ENCODE measurements at regions not wholly inside any gene's neighbourhood (a gene's known extent, or its start where the extent isn't known, plus 50 kb on each side); places are given as distances from the start of the nearest gene placed in this dataset.
A peak's percentile ranks its signal among the peaks of the same experiment; 100 is the strongest.

DNA sequence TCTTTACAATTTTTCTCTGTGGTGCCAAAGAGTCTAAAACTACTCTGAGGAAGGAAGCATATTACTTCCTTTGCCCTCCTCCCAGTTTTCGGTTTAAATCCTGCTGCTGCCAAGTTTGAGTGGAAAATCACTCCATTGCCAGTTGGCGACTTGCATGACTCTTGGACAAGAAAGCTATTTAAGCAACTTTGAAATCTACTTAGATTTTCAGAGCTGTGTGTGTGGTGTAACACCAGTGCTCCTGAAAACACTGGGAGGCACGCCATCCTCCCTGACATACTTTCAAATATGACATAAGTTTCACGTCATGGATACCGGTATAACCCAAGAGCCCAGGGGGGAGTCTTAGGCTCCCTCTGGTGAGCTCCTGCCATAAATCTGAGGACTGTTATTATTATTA, 83.5 kb upstream of the RIOK2 start:
- H3K4me1 Mint-ChIP-seq (ENCODE audit: unreplicated experiment): no peaks in the 10 kb centered on the region
- no peak overlapping the region for H3K4me3 Mint-ChIP-seq (ENCODE audit: unreplicated experiment)
- H3K9me3 Mint-ChIP-seq (ENCODE audit: unreplicated experiment): peaks cover 5% of the 10 kb centered on the region
- H3K27ac Mint-ChIP-seq (ENCODE audit: unreplicated experiment): no peak overlapping the region
- TF ChIP-seq, protein P1, sequence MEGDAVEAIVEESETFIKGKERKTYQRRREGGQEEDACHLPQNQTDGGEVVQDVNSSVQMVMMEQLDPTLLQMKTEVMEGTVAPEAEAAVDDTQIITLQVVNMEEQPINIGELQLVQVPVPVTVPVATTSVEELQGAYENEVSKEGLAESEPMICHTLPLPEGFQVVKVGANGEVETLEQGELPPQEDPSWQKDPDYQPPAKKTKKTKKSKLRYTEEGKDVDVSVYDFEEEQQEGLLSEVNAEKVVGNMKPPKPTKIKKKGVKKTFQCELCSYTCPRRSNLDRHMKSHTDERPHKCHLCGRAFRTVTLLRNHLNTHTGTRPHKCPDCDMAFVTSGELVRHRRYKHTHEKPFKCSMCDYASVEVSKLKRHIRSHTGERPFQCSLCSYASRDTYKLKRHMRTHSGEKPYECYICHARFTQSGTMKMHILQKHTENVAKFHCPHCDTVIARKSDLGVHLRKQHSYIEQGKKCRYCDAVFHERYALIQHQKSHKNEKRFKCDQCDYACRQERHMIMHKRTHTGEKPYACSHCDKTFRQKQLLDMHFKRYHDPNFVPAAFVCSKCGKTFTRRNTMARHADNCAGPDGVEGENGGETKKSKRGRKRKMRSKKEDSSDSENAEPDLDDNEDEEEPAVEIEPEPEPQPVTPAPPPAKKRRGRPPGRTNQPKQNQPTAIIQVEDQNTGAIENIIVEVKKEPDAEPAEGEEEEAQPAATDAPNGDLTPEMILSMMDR (IDR thresholded peaks at IDR 0.05): no peak
- H3K27me3 Mint-ChIP-seq (ENCODE audit: unreplicated experiment): peaks cover 13% of the 10 kb centered on the region
- peaks cover 3% of the 10 kb centered on the region for H3K36me3 Mint-ChIP-seq (ENCODE audit: unreplicated experiment)
- no peak for DNase-seq (ENCODE audit: extremely low spot score, unreplicated experiment)

DNA sequence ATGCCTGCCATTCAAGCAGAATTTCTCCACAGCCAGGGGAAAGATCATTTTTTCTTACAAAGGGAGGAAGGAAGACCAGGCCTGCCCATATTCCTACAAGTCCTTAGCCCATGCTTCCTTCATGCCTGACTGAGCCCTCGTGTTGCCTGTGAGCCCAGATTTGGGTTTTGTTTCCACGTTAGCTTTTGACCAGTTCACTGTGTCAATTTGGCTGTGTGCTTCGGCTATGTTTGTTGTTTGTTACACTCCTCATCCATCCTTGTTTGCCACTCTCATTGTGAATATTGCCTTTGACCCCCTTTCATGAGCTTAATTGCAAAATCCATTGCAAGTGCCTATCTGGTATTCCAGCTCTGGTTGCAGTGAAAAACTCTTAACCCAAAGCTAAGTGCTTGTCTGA, 84.7 kb upstream of the RIOK2 start:
- Mint-ChIP-seq H3K36me3 (ENCODE audit: unreplicated experiment) (peaks cover 8% of the 10 kb centered on the region), H3K4me1 (ENCODE audit: unreplicated experiment) (no peaks in the 10 kb centered on the region), H3K9me3 (ENCODE audit: unreplicated experiment) (peaks cover 14% of the 10 kb centered on the region), H3K4me3 (ENCODE audit: unreplicated experiment) (no peak overlapping the region), H3K27ac (ENCODE audit: unreplicated experiment) (no peak overlapping the region), H3K27me3 (ENCODE audit: unreplicated experiment) (peaks cover 14% of the 10 kb centered on the region)
- DNase-seq (ENCODE audit: extremely low spot score, unreplicated experiment): no peak
- TF ChIP-seq, protein P1 (IDR thresholded peaks at IDR 0.05): no peak

DNA sequence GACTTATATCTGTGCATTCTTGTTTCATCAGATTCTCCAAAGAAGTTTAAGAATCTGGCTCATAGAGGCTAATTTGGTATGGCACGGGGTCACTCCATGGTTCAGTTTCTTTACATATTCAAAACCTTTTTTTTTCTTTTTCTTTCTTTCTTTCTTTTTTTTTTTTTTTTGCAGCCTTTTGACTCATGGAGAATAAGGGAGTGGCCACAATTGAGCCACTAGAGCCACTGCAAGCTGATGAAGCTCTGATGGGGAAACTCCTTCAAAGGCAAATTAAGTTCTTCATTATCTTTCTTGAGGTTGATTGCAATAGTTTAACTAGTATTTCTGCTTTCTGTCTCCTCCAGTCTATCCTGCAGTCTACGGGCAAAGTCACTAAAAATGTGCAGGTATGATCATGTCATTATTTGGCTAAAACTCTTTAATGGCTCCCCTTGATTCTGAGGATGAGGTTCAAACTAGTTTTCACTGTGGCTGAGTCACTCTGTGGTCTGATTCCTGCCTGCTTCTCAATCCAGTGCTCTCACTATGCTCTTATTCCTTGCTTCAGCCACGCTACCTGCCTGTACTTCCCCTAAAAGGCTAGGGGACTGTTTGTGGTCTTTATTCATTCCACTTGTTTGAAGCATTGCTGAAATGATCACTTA, 93.5 kb upstream of the RIOK2 start:
- H3K4me3 Mint-ChIP-seq (ENCODE audit: unreplicated experiment): no peak overlapping the region
- TF ChIP-seq, protein P1 (IDR thresholded peaks at IDR 0.05): no peak
- peaks cover 6% of the 10 kb centered on the region for H3K36me3 Mint-ChIP-seq (ENCODE audit: unreplicated experiment)
- peaks cover 34% of the 10 kb centered on the region for H3K9me3 Mint-ChIP-seq (ENCODE audit: unreplicated experiment)
- no peaks in the 10 kb centered on the region for H3K4me1 Mint-ChIP-seq (ENCODE audit: unreplicated experiment)
- DNase-seq (ENCODE audit: extremely low spot score, unreplicated experiment): no peak
- H3K27ac Mint-ChIP-seq (ENCODE audit: unreplicated experiment): no peak overlapping the region
- peaks cover 2% of the 10 kb centered on the region for H3K27me3 Mint-ChIP-seq (ENCODE audit: unreplicated experiment)

DNA sequence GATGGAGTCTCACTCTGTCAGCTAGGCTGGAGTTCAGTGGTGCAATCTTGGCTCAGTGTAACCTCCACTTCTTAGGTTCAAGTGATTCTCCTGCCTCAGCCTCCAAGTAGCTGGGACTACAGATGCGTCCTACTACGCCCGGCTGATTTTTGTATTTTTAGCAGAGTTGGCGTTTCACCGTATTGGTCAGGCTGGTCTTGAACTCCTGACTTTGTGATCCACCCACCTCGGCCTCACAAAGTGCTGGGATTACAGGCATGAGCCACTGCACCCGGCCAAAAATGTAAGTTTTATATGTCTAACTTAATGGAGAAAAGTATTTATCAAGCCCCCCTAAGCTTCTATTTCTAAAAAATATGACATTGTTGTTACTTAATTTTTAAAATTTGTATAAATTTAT, 98.2 kb upstream of the RIOK2 start:
- no peak overlapping the region for H3K4me3 Mint-ChIP-seq (ENCODE audit: unreplicated experiment)
- H3K4me1 Mint-ChIP-seq (ENCODE audit: unreplicated experiment): no peaks in the 10 kb centered on the region
- DNase-seq (ENCODE audit: extremely low spot score, unreplicated experiment): no peak
- peaks cover 14% of the 10 kb centered on the region for H3K36me3 Mint-ChIP-seq (ENCODE audit: unreplicated experiment)
- H3K9me3 Mint-ChIP-seq (ENCODE audit: unreplicated experiment): peaks cover 30% of the 10 kb centered on the region
- H3K27me3 Mint-ChIP-seq (ENCODE audit: unreplicated experiment): peaks cover 8% of the 10 kb centered on the region
- no peak overlapping the region for H3K27ac Mint-ChIP-seq (ENCODE audit: unreplicated experiment)
- TF ChIP-seq, protein P1 (IDR thresholded peaks at IDR 0.05): no peak

GRCh38 chr5:97297063-97297703, 114.1 kb upstream of the RIOK2 start:
- no peaks in the 10 kb centered on the region for H3K36me3 Mint-ChIP-seq (ENCODE audit: unreplicated experiment)
- no peak overlapping the region for H3K4me3 Mint-ChIP-seq (ENCODE audit: unreplicated experiment)
- H3K4me1 Mint-ChIP-seq (ENCODE audit: unreplicated experiment): no peaks in the 10 kb centered on the region
- H3K27ac Mint-ChIP-seq (ENCODE audit: unreplicated experiment): no peak overlapping the region
- DNase-seq (ENCODE audit: extremely low spot score, unreplicated experiment): no peak
- TF ChIP-seq, protein P1 (IDR thresholded peaks at IDR 0.05): peak; percentile 52
- H3K9me3 Mint-ChIP-seq (ENCODE audit: unreplicated experiment): peaks cover 2% of the 10 kb centered on the region
- H3K27me3 Mint-ChIP-seq (ENCODE audit: unreplicated experiment): peaks cover 7% of the 10 kb centered on the region

Measured in osteocyte (in vitro differentiated cells).